IMR-90 (cell line): ENCODE measurements at regions not wholly inside any gene's neighbourhood (a gene's known extent, or its start where the extent isn't known, plus 50 kb on each side); places are given as distances from the start of the nearest gene placed in this dataset.

ENCODE experiments used
- ATAC-seq: fragments of 200-7000 bp; cut with Tn5 transposase; 2 replicates; pipeline ENCODE4 v1.9.1; 2020; ENCODE audit warnings: low read depth, mild to moderate bottlenecking, moderate library complexity
- BruUV-seq: library from RNA; stranded (reverse); fragments of 400-500 nt; replicated peaks from 2 replicates; lab custom pipeline; 2021; lab: Mats Ljungman, UMichigan
- CTCF ChIA-PET: fragments of 300-600 bp; formaldehyde crosslinking; extraction: SDS; loops from one replicate; lab custom pipeline; 2021; ENCODE audit warnings: antibody characterized with exemption; lab: Yijun Ruan, JAX
- POLR2A ChIA-PET: fragments of 300-600 bp; sonication (Branson Sonifier 250); formaldehyde crosslinking; loops from one replicate; lab custom pipeline; 2022; ENCODE audit warnings: antibody characterized with exemption; ENCODE audit not compliant: unreplicated experiment; lab: Charles Lee
- DNase-seq: peaks from one replicate; pipeline ENCODE4 v3.0.0; 2013
- H2AFZ ChIP-seq: replicated peaks from 2 replicates; pipeline ENCODE3; 2013; ENCODE audit warnings: low read length, mild to moderate bottlenecking; ENCODE audit not compliant: poor library complexity
- H2AK5ac ChIP-seq: 2 replicates; pipeline ENCODE4 v1.6.1; 2013; ENCODE audit warnings: low read depth, low read length, inconsistent platforms
- H2AK9ac ChIP-seq: replicated peaks from 2 replicates; pipeline ENCODE3; 2013; ENCODE audit warnings: mild to moderate bottlenecking, low read depth, low read length, moderate library complexity; ENCODE audit not compliant: poor library complexity
- H2BK120ac ChIP-seq: 2 replicates; pipeline ENCODE4 v1.6.1; 2013; ENCODE audit warnings: low read depth, low read length, inconsistent platforms
- H2BK15ac ChIP-seq: 3 replicates; pipeline ENCODE4 v1.6.1; 2013; ENCODE audit warnings: low read depth, low read length, inconsistent platforms
- H2BK20ac ChIP-seq: 2 replicates; pipeline ENCODE4 v1.6.1; 2013; ENCODE audit warnings: low read depth, mild to moderate bottlenecking, inconsistent platforms, low read length, moderate library complexity
- H2BK5ac ChIP-seq: 2 replicates; pipeline ENCODE4 v1.6.1; 2013; ENCODE audit warnings: mild to moderate bottlenecking, low read depth, low read length, inconsistent platforms; ENCODE audit not compliant: poor library complexity, severe bottlenecking
- H3K14ac ChIP-seq: replicated peaks from 2 replicates; pipeline ENCODE4 v1.6.1; 2013; ENCODE audit warnings: low read depth, low read length, inconsistent platforms
- H3K18ac ChIP-seq: 2 replicates; pipeline ENCODE4 v1.6.1; 2013; ENCODE audit warnings: low read depth, low read length, control low read depth
- H3K23ac ChIP-seq: 2 replicates; pipeline ENCODE4 v1.6.1; 2013; ENCODE audit warnings: low read depth, low read length, inconsistent platforms
- H3K27ac ChIP-seq: 2 replicates; pipeline ENCODE4 v1.5.1; 2013; ENCODE audit warnings: mild to moderate bottlenecking, control low read depth, low read length; ENCODE audit not compliant: insufficient read depth
- H3K27me3 ChIP-seq: 2 replicates; pipeline ENCODE4 v1.6.1; 2013; ENCODE audit warnings: low read length; ENCODE audit not compliant: control insufficient read depth, insufficient read depth
- H3K36me3 ChIP-seq: 2 replicates; pipeline ENCODE4 v1.6.1; 2013; ENCODE audit warnings: low read length, mixed read lengths; ENCODE audit not compliant: control insufficient read depth, insufficient read depth
- H3K4ac ChIP-seq: 2 replicates; pipeline ENCODE4 v1.6.1; 2013; ENCODE audit warnings: low read depth, low read length, inconsistent platforms
- H3K4me1 ChIP-seq: 2 replicates; pipeline ENCODE4 v1.6.1; 2013; ENCODE audit warnings: low read length, mixed read lengths; ENCODE audit not compliant: control insufficient read depth, insufficient read depth
- H3K4me2 ChIP-seq: 2 replicates; pipeline ENCODE4 v1.6.1; 2013; ENCODE audit warnings: low read depth, mild to moderate bottlenecking, control low read depth, low read length, moderate library complexity
- H3K4me3 ChIP-seq: 2 replicates; pipeline ENCODE4 v1.5.1; 2013; ENCODE audit warnings: low read depth, mild to moderate bottlenecking, control low read depth, low read length, moderate library complexity; ENCODE audit not compliant: insufficient read depth
- H3K56ac ChIP-seq: 2 replicates; pipeline ENCODE4 v1.6.1; 2013; ENCODE audit warnings: low read length, inconsistent platforms; ENCODE audit not compliant: insufficient read depth; ENCODE audit errors: extremely low read depth
- H3K79me1 ChIP-seq, 2 experiments: 2 replicates each; pipeline ENCODE4 v1.6.1; 2013; ENCODE audit warnings: low read length in 2 of 2, inconsistent platforms in 1 of 2, low read depth in 1 of 2
- H3K9ac ChIP-seq: 2 replicates; pipeline ENCODE4 v1.6.1; 2013; ENCODE audit warnings: low read depth, low read length, control low read depth
- H3K9me1 ChIP-seq: 2 replicates; pipeline ENCODE4 v1.6.1; 2013; ENCODE audit warnings: low read length, inconsistent platforms; ENCODE audit not compliant: insufficient read depth
- H3K9me3 ChIP-seq: 2 replicates; pipeline ENCODE4 v1.6.1; 2013; ENCODE audit warnings: low read length; ENCODE audit not compliant: control insufficient read depth, insufficient read depth
- H4K20me1 ChIP-seq: 2 replicates; pipeline ENCODE4 v1.6.1; 2013; ENCODE audit warnings: low read length, inconsistent platforms; ENCODE audit not compliant: insufficient read depth
- H4K5ac ChIP-seq: 2 replicates; pipeline ENCODE4 v1.6.1; 2013; ENCODE audit warnings: mild to moderate bottlenecking, low read depth, low read length, control low read depth
- H4K8ac ChIP-seq, 2 experiments: 2 replicates each; pipeline ENCODE4 v1.6.1; 2013; ENCODE audit warnings: low read depth in 2 of 2, low read length in 2 of 2, control low read depth in 1 of 2, inconsistent platforms in 1 of 2
- H4K91ac ChIP-seq: 2 replicates; pipeline ENCODE4 v1.6.1; 2013; ENCODE audit warnings: low read depth, low read length, inconsistent platforms; ENCODE audit not compliant: insufficient read depth
- BHLHE40 ChIP-seq: fragments of 150-350 bp; IDR thresholded peaks from 2 replicates; pipeline ENCODE4 v1.6.1; 2016; ENCODE audit warnings: mild to moderate bottlenecking, low read depth, low read length
- CEBPB ChIP-seq: IDR thresholded peaks from 2 replicates; pipeline ENCODE4 v1.6.1; 2012; ENCODE audit warnings: low read depth, low read length, improper control_type of control experiment
- CHD1 ChIP-seq: IDR thresholded peaks from 2 replicates; pipeline ENCODE4 v1.6.1; 2012; ENCODE audit warnings: low read depth, low read length, improper control_type of control experiment
- FOS ChIP-seq: fragments of 150-350 bp; IDR thresholded peaks from 2 replicates; pipeline ENCODE4 v1.6.1; 2016; ENCODE audit warnings: low read depth, low read length
- MAFK ChIP-seq: IDR thresholded peaks from 2 replicates; pipeline ENCODE4 v1.6.1; 2012; ENCODE audit warnings: low read depth, low read length, improper control_type of control experiment
- MAZ ChIP-seq: IDR thresholded peaks from 2 replicates; pipeline ENCODE4 v1.6.1; 2012; ENCODE audit warnings: low read depth, mild to moderate bottlenecking, low read length, improper control_type of control experiment, moderate library complexity, borderline replicate concordance
- MXI1 ChIP-seq: IDR thresholded peaks from 2 replicates; pipeline ENCODE4 v1.6.1; 2012; ENCODE audit warnings: low read depth, mild to moderate bottlenecking, low read length, moderate library complexity, borderline replicate concordance
- NFE2L2 ChIP-seq: fragments of 150-350 bp; IDR thresholded peaks from 2 replicates; pipeline ENCODE4 v1.6.1; 2016; ENCODE audit warnings: low read depth, mild to moderate bottlenecking, low read length
- POLR2A ChIP-seq: IDR thresholded peaks from 2 replicates; pipeline ENCODE4 v1.6.1; 2012; ENCODE audit warnings: mild to moderate bottlenecking, low read depth, low read length
- RAD21 ChIP-seq: IDR thresholded peaks from 2 replicates; pipeline ENCODE4 v1.6.1; 2012; ENCODE audit warnings: low read length, improper control_type of control experiment
- RCOR1 ChIP-seq: IDR thresholded peaks from 2 replicates; pipeline ENCODE4 v1.6.1; 2012; ENCODE audit warnings: mild to moderate bottlenecking, low read length, improper control_type of control experiment; ENCODE audit not compliant: insufficient replicate concordance
- RFX5 ChIP-seq: IDR thresholded peaks from 2 replicates; pipeline ENCODE4 v1.8.0; 2012; ENCODE audit warnings: low read depth, mild to moderate bottlenecking, low read length, moderate library complexity
- SMC3 ChIP-seq: fragments of 150-350 bp; IDR thresholded peaks from 2 replicates; pipeline ENCODE4 v1.6.1; 2016; ENCODE audit warnings: low read depth, mild to moderate bottlenecking, antibody characterized with exemption, low read length, moderate library complexity
- WGBS, 2 experiments: methylation state at CpG; one replicate each; pipeline versions ENCODE4 v1.1.5 to v1.1.7; 2013; ENCODE audit warnings: missing lambda C conversion rate in 2 of 2; ENCODE audit not compliant: insufficient read length in 1 of 2; ENCODE audit errors: extremely low coverage in 2 of 2; 5-methylcytosine and 5-hydroxymethylcytosine counted together
- dilution Hi-C: fragments of 300-500 bp; cut with HindIII; formaldehyde crosslinking; loops from one replicate; pipeline ENCODE4 v1.14.3; 2018; ENCODE audit warnings: low sequenced_read_pairs; ENCODE audit not compliant: unreplicated experiment
- in situ Hi-C: fragments of 300-500 bp; cut with MboI; formaldehyde crosslinking; loops from 3 replicates; pipeline ENCODE4 v1.14.3; 2019; ENCODE audit warnings: low sequenced_read_pairs, inconsistent platforms, mixed read lengths
- intact Hi-C: fragments of 100-400 bp; cut with micrococcal nuclease; formaldehyde crosslinking; loops from 2 replicates; pipeline ENCODE4 v1.10.0; 2022
- TF ChIP-seq, protein P1 (sequence below): fragments of 150-350 bp; IDR thresholded peaks from 2 replicates; pipeline ENCODE4 v1.6.1; 2017; ENCODE audit warnings: mild to moderate bottlenecking, antibody characterized with exemption, low read length, low read depth
- TF ChIP-seq, protein P2 (sequence below): fragments of 150-350 bp; IDR thresholded peaks from 2 replicates; pipeline ENCODE4 v1.6.1; 2016; ENCODE audit warnings: low read depth, mild to moderate bottlenecking, low read length, moderate library complexity, borderline replicate concordance
- TF ChIP-seq, protein P3 (sequence below): conservative IDR thresholded peaks from 2 replicates; pipeline ENCODE4 v1.5.1; 2012; ENCODE audit warnings: mild to moderate bottlenecking, low read depth, low read length, improper control_type of control experiment

DNA sequence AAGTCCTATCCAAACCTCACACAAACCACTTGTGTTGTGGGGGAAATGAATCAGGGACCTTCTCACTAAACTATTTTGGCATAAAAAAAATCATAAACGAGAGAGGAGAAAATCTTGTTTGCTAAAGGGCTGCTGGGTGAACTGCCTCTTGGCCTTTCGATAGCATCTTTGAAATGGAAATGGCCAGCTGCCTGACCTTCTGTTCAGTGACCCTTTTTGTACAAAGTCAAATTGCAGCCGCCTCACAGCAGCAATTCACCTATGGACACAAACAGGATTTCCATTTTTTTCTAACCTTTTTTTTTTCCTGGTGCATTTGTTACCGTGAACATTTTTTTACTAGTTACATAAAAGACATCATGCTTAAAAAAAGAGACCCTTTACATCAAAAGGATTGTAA lies 89.0 kb upstream of the ONECUT1 start:
- intact Hi-C loops (no loop called here), dilution Hi-C loops (no loop called here), in situ Hi-C loops (no loop called here)
- no TSS peak for BruUV-seq
- no peak overlapping the region for H3K4me3 ChIP-seq
- H4K8ac ChIP-seq = no peak overlapping the region
- H3K4ac ChIP-seq = no peak overlapping the region
- no peak overlapping the region for H4K5ac ChIP-seq
- no peaks in the 10 kb centered on the region for H3K79me1 ChIP-seq
- H2BK20ac ChIP-seq = no peak overlapping the region
- no peak overlapping the region for H3K4me2 ChIP-seq
- H3K14ac ChIP-seq = no peak overlapping the region
- no peak overlapping the region for H3K18ac ChIP-seq
- H2BK5ac ChIP-seq = no peak overlapping the region
- no peak overlapping the region for H2AK9ac ChIP-seq
- 0% methylated on average over 1 of the region's 4 CpGs; no CpG with 5 or more reads in 1 of the 2 experiments for WGBS, 2 experiments
- peaks cover 6% of the 10 kb centered on the region for H3K9me3 ChIP-seq
- H2AK5ac ChIP-seq = no peak overlapping the region
- H2BK15ac ChIP-seq = no peak overlapping the region
- H3K23ac ChIP-seq = no peak overlapping the region
- H4K91ac ChIP-seq = no peak overlapping the region
- H3K36me3 ChIP-seq = no peaks in the 10 kb centered on the region
- DNase-seq (no peak), ATAC-seq (no peak)
- no peaks in the 10 kb centered on the region for H3K9me1 ChIP-seq
- no peaks in the 10 kb centered on the region for H3K4me1 ChIP-seq
- no peaks in the 10 kb centered on the region for H4K20me1 ChIP-seq
- no peak overlapping the region for H3K56ac ChIP-seq
- H2AFZ ChIP-seq = no peak overlapping the region
- no peak overlapping the region for H3K9ac ChIP-seq
- no peaks in the 10 kb centered on the region for H3K27me3 ChIP-seq
- TF ChIP-seq, protein P1, sequence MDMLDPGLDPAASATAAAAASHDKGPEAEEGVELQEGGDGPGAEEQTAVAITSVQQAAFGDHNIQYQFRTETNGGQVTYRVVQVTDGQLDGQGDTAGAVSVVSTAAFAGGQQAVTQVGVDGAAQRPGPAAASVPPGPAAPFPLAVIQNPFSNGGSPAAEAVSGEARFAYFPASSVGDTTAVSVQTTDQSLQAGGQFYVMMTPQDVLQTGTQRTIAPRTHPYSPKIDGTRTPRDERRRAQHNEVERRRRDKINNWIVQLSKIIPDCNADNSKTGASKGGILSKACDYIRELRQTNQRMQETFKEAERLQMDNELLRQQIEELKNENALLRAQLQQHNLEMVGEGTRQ = no peak
- TF ChIP-seq, protein P2, sequence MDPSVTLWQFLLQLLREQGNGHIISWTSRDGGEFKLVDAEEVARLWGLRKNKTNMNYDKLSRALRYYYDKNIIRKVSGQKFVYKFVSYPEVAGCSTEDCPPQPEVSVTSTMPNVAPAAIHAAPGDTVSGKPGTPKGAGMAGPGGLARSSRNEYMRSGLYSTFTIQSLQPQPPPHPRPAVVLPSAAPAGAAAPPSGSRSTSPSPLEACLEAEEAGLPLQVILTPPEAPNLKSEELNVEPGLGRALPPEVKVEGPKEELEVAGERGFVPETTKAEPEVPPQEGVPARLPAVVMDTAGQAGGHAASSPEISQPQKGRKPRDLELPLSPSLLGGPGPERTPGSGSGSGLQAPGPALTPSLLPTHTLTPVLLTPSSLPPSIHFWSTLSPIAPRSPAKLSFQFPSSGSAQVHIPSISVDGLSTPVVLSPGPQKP = no peak
- no peak for TF ChIP-seq FOS
- TF ChIP-seq RAD21 = no peak
- TF ChIP-seq SMC3 = no peak
- no peak for TF ChIP-seq BHLHE40
- TF ChIP-seq, protein P3, sequence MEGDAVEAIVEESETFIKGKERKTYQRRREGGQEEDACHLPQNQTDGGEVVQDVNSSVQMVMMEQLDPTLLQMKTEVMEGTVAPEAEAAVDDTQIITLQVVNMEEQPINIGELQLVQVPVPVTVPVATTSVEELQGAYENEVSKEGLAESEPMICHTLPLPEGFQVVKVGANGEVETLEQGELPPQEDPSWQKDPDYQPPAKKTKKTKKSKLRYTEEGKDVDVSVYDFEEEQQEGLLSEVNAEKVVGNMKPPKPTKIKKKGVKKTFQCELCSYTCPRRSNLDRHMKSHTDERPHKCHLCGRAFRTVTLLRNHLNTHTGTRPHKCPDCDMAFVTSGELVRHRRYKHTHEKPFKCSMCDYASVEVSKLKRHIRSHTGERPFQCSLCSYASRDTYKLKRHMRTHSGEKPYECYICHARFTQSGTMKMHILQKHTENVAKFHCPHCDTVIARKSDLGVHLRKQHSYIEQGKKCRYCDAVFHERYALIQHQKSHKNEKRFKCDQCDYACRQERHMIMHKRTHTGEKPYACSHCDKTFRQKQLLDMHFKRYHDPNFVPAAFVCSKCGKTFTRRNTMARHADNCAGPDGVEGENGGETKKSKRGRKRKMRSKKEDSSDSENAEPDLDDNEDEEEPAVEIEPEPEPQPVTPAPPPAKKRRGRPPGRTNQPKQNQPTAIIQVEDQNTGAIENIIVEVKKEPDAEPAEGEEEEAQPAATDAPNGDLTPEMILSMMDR = no peak
- no peak for TF ChIP-seq CHD1
- no peak for TF ChIP-seq MAFK
- no peak for TF ChIP-seq MXI1
- TF ChIP-seq CEBPB = no peak
- no peak for TF ChIP-seq MAZ
- no peak for TF ChIP-seq RCOR1
- no peak for TF ChIP-seq NFE2L2
- TF ChIP-seq RFX5 = no peak
- no peak for TF ChIP-seq POLR2A
- ChIA-PET POLR2A (no interaction called here), CTCF (no interaction called here)
- H2BK120ac ChIP-seq = no peak overlapping the region
- no peak overlapping the region for H3K27ac ChIP-seq
